Liver (tissue), 8 donors: ENCODE measurements at regions not wholly inside any gene's neighbourhood (a gene's known extent, or its start where the extent isn't known, plus 50 kb on each side); places are given as distances from the start of the nearest gene placed in this dataset.

Experiments used
- DNase-seq: peaks from one replicate; pipeline ENCODE4 v3.0.0-alpha.2; 2017; ENCODE audit warnings: low spot score
- H3K27ac ChIP-seq, 2 donors: one replicate each; pipeline ENCODE4 v1.7.0; 2013; ENCODE audit warnings: inconsistent platforms in 2 of 2, low read length in 2 of 2, control low read depth in 1 of 2, low read depth in 1 of 2, mild to moderate bottlenecking in 1 of 2
- H3K27me3 ChIP-seq, 4 donors: one replicate each; pipeline versions ENCODE4 v1.6.1 to v1.7.0; 2013; ENCODE audit warnings: low read length in 3 of 4, inconsistent platforms in 1 of 4, mild to moderate bottlenecking in 1 of 4, moderate library complexity in 1 of 4; ENCODE audit not compliant: control insufficient read depth in 4 of 4, insufficient read depth in 4 of 4
- H3K36me3 ChIP-seq, 4 donors: one replicate each; pipeline versions ENCODE4 v1.6.1 to v1.7.0; 2013; ENCODE audit warnings: low read length in 3 of 4, mild to moderate bottlenecking in 3 of 4, low read depth in 1 of 4, moderate library complexity in 1 of 4; ENCODE audit not compliant: control insufficient read depth in 4 of 4, insufficient read depth in 3 of 4
- H3K4me1 ChIP-seq, 4 donors: one replicate each; pipeline versions ENCODE4 v1.6.1 to v1.7.0; 2013; ENCODE audit warnings: low read length in 3 of 4, mild to moderate bottlenecking in 3 of 4, moderate library complexity in 1 of 4; ENCODE audit not compliant: control insufficient read depth in 4 of 4, insufficient read depth in 4 of 4
- H3K4me3 ChIP-seq, 3 donors: one replicate each; pipeline versions ENCODE4 v1.6.1 to v1.7.0; 2013; ENCODE audit warnings: low read length in 3 of 3, control low read depth in 1 of 3, low read depth in 1 of 3, mild to moderate bottlenecking in 1 of 3
- H3K9ac ChIP-seq, 2 donors: one replicate each; pipeline ENCODE4 v1.7.0; 2013; ENCODE audit warnings: low read length in 2 of 2, mild to moderate bottlenecking in 2 of 2, moderate library complexity in 2 of 2, control low read depth in 1 of 2, low read depth in 1 of 2
- H3K9me3 ChIP-seq, 4 donors: one replicate each; pipeline versions ENCODE4 v1.6.1 to v1.7.0; 2013; ENCODE audit warnings: low read length in 3 of 4; ENCODE audit not compliant: control insufficient read depth in 4 of 4
- ATF3 ChIP-seq: IDR thresholded peaks from 2 replicates; pipeline ENCODE4 v1.6.1; 2016; ENCODE audit warnings: antibody characterized with exemption
- CTCF ChIP-seq: fragments of 150-350 bp; IDR thresholded peaks from 2 replicates; pipeline ENCODE4 v1.5.1; 2017; ENCODE audit warnings: improper control_type of control experiment, low read depth, low read length; ENCODE audit not compliant: missing input control
- EGR1 ChIP-seq, 2 donors: IDR thresholded peaks; 2 replicates each; pipeline ENCODE4 v1.6.1; 2016 to 2018; ENCODE audit warnings: antibody characterized with exemption in 2 of 2, low read depth in 2 of 2
- FOXA1 ChIP-seq: IDR thresholded peaks from 2 replicates; pipeline ENCODE4 v1.6.1; 2016; ENCODE audit warnings: antibody characterized with exemption
- GABPA ChIP-seq, 2 donors: IDR thresholded peaks in 1 of 2; conservative IDR thresholded peaks in 1 of 2; 2 replicates each; pipeline ENCODE4 v1.6.1; 2016; ENCODE audit warnings: antibody characterized with exemption in 2 of 2, mild to moderate bottlenecking in 1 of 2, moderate library complexity in 1 of 2
- MAX ChIP-seq: IDR thresholded peaks from 2 replicates; pipeline ENCODE4 v1.6.1; 2016; ENCODE audit warnings: antibody characterized with exemption
- RAD21 ChIP-seq, 2 donors: IDR thresholded peaks; 2 replicates each; pipeline ENCODE4 v1.6.1; 2016; ENCODE audit warnings: antibody characterized with exemption in 2 of 2, mild to moderate bottlenecking in 2 of 2
- REST ChIP-seq: IDR thresholded peaks from 2 replicates; pipeline ENCODE4 v1.6.1; 2016; ENCODE audit warnings: antibody characterized with exemption, mild to moderate bottlenecking
- RXRA ChIP-seq, 2 donors: IDR thresholded peaks; 2 replicates each; pipeline ENCODE4 v1.6.1; 2017 to 2018; ENCODE audit warnings: antibody characterized with exemption in 2 of 2, mild to moderate bottlenecking in 1 of 2
- SP1 ChIP-seq: IDR thresholded peaks from 2 replicates; pipeline ENCODE4 v1.6.1; 2018; ENCODE audit warnings: antibody characterized with exemption, mild to moderate bottlenecking
- TAF1 ChIP-seq: conservative IDR thresholded peaks from 2 replicates; pipeline ENCODE4 v1.6.1; 2016; ENCODE audit warnings: antibody characterized with exemption, mild to moderate bottlenecking
- YY1 ChIP-seq: IDR thresholded peaks from 2 replicates; pipeline ENCODE4 v1.6.1; 2016; ENCODE audit warnings: antibody characterized with exemption, mild to moderate bottlenecking
- ZBTB33 ChIP-seq: IDR thresholded peaks from 2 replicates; pipeline ENCODE4 v1.6.1; 2016; ENCODE audit warnings: antibody characterized with exemption
- WGBS: extraction: QIAGEN DNeasy Blood & Tissue Kit; methylation state at CpG from one replicate; pipeline ENCODE4 v1.1.7; 2013; 5-methylcytosine and 5-hydroxymethylcytosine counted together
- donor health status: healthy.
- donor health status: healthy.
- donor health status: healthy.
- donor health status: healthy.
- donor health status: healthy.

- Histone ChIP-seq H3K4me3 (no peak overlapping the region), H3K36me3 (no peaks in the 10 kb centered on the region), H3K9ac (no peak overlapping the region), H3K4me1 (no peaks in the 10 kb centered on the region), H3K27ac (no peak overlapping the region), H3K27me3 (peaks cover 0 to 7% (median 0%) of the 10 kb centered on the region in 4 donors), H3K9me3 (no peaks in the 10 kb centered on the region)
- 73% methylated on average over 7 of the region's 7 CpGs for WGBS
- TF ChIP-seq YY1 = no peak
- DNase-seq = no peak
Observed at GRCh38 chr20:60600036-60600435, 641.8 kb downstream of the CDH26 start.

GRCh38 chr20:60624066-60624465, 628.0 kb upstream of the CDH4 start:
- peaks cover 0 to 3% (median 0%) of the 10 kb centered on the region in 4 donors for H3K27me3 ChIP-seq
- DNase-seq = no peak
- 76% methylated on average over 4 of the region's 4 CpGs for WGBS
- H3K36me3 ChIP-seq = no peaks in the 10 kb centered on the region
- H3K9ac ChIP-seq = no peak overlapping the region
- H3K9me3 ChIP-seq = no peaks in the 10 kb centered on the region
- H3K4me1 ChIP-seq = no peaks in the 10 kb centered on the region
- no peak overlapping the region for H3K4me3 ChIP-seq
- H3K27ac ChIP-seq = no peak overlapping the region
- TF ChIP-seq FOXA1 = no peak

- TF ChIP-seq TAF1 = no peak
- TF ChIP-seq REST = no peak
- no peak for TF ChIP-seq ATF3
- TF ChIP-seq CTCF = no peak
- TF ChIP-seq ZBTB33 = no peak
- no peak for TF ChIP-seq MAX
- no peak for TF ChIP-seq YY1
- no peak for TF ChIP-seq SP1
- no peak for TF ChIP-seq GABPA (IDR thresholded peaks at IDR 0.05 in 1 of 2, conservative IDR thresholded peaks at IDR 0.05 in 1 of 2)
- TF ChIP-seq RAD21 (IDR thresholded peaks at IDR 0.05) = no peak
- no peak for TF ChIP-seq RXRA (IDR thresholded peaks at IDR 0.05)
- TF ChIP-seq EGR1 (IDR thresholded peaks at IDR 0.05; ENCODE audit: low read depth in 2 of 2) = no peak
- Histone ChIP-seq H3K4me1 (no peaks in the 10 kb centered on the region), H3K36me3 (no peaks in the 10 kb centered on the region), H3K27ac (no peak overlapping the region), H3K4me3 (no peak overlapping the region), H3K9me3 (no peaks in the 10 kb centered on the region), H3K9ac (no peak overlapping the region), H3K27me3 (peaks cover 0 to 8% (median 0%) of the 10 kb centered on the region in 4 donors)
- 72% methylated on average over 3 of the region's 3 CpGs for WGBS
- DNase-seq = no peak
Observed at GRCh38 chr20:60627751-60628565, 624.1 kb upstream of the CDH4 start.
